ENCODE measurements at regions not wholly inside any gene's neighbourhood (a gene's known extent, or its start where the extent isn't known, plus 50 kb on each side); places are given as distances from the start of the nearest gene placed in this dataset.
A peak's percentile ranks its signal among the peaks of the same experiment; 100 is the strongest.
"Not testable (repeated sequence)": the region's sequence is repeated elsewhere in the genome, so short reads cannot be mapped to it uniquely, and the experiment has no call there.

DNA sequence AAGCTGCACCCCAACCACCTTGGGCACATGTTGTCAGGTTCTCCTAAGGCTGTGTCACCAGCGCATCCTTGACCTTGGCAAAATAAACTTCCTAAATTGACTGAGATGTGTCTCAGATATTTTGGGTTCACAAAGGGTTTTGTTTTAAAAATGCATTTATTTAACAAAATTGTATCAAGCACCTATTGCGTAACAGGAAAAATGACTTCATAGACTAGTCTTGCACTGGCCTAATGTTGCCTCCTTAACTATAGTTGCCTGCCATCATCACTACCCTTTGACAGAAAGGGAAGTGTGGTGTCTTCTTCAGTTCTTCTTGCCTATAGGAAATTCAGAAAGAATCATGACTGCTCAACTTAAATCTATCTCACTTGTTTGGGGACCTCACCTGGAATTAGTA lies 374.2 kb downstream of the SH2D1A start:
- DNase-seq: no peak

DNA sequence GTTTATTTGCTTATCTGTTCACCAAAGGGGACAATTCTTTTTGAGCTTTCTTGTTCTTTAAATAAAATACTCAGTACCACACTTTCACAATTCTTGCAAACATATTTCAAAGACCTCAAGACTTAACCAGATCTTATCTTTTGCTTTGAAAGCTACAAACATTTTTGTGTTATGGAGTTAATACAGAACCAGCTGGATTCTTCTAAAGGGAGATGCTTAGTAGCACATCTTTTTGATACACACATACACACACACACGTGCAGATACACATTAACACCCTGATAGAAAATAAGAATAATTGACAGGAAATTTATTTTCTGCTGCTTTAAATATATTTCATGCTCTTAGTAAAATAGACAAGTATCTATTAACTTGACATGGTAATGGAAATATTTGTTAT lies 379.1 kb downstream of the SH2D1A start:
- no peak for DNase-seq

DNA sequence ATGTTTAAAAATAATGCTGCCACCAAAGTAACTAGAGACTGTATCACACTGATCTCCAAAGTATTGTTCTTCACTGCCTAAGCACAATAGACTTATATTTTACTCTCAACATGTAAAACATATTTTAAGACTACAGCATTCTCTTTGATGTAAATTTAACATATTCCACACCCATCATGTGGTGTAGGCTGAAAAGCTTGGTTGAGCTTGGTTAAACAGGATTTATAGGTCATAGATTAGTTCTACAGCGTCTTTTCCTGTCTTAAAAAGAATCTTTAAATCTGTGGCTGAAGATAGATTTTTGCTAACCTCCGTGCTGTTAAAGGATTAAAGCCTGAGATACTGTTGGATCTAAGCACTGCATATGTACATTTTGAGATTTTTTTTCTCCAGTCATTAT lies 379.9 kb downstream of the SH2D1A start:
- DNase-seq: no peak

DNA sequence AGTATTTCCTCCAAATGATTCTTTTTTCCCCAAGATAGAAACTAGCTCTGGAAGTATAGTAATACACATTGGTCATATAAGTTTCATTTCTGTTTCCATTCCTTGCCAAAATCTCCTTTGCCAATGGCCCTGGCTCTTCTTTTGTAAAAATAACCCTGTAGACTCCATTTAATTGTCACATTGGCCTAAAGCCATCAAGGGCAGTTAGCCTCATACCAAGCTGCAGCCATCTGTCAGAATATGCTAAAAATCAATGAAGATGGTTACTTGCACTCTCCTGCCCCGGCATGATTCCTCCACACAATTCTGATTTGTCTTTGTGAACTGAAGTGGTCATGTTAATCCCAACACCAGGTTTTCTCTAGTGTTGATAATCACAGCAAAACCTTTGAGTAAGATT lies 380.5 kb downstream of the SH2D1A start:
- DNase-seq: no peak

DNA sequence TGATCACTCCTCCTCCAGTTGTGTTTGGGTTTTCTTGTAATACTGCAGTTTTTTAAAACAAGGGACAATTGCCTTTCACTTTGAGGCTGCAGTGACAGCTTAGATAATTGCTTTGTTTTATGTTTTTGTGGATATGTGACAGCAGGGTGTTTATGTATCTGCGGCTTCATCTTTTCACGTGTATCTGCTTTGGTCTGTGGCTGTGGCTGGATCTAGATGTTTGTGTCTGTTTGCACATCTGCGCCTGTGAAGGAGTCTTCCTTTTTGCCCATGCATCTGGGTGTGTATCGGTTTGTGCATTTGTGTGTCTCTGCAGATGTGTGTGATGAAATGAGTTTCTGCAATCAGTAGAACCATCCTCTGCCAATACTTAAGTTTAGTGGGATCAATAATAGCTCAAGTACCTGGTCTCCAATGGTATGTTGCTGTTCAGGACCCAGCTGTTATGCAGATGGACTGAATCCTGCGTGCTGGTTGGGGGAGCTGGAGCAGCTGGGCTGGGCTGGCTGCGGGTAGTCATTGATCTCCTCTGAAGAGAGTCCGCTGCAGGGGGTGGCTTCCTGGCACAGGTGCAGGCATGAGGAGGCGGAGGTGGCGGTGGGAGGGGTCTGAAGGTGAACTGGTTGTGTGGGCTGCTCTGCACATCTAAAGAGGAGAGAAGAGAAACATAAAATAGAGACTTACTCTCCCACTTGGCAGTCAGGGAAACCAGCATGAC lies 390.3 kb downstream of the SH2D1A start:
- DNase-seq: peak; percentile 3

DNA sequence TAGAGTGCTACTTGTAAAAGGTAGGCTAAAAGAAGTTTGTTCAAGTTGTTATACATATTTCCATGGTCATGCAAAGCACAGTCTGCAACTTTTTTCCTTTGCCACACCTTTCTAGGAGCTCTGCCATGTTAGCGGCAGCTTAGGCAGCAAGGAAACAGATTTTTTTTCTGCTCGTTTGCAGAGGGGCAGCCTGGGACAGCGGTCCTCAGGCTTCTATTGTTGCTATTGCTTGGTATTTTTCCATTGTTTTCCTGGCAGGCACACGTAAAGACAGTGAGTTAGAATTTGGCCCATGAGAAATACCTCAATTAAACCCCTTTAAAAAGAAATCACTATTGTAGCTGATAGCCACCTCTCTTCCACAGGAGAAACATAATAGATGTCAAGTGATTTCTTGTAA lies 391.4 kb downstream of the SH2D1A start:
- no peak for DNase-seq

DNA sequence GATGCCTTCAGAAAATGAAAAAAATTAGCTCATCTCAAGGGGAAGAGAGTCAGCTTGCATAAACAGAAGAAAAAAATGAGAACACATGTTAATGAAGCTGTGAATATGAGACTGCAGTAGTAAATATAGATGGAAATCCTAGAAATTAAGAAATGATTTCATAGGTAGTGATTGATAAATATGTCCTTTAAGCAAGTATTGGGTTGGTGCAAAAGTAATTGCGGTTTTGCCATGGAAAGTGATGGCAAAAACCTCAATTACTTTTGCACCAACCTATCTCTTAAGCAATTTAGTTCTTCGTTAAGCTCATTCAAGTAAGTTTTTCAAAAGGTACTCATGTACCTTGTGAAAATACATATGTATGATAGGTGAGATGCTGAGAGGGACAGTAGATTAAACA lies 400.9 kb downstream of the SH2D1A start:
- no peak for DNase-seq

DNA sequence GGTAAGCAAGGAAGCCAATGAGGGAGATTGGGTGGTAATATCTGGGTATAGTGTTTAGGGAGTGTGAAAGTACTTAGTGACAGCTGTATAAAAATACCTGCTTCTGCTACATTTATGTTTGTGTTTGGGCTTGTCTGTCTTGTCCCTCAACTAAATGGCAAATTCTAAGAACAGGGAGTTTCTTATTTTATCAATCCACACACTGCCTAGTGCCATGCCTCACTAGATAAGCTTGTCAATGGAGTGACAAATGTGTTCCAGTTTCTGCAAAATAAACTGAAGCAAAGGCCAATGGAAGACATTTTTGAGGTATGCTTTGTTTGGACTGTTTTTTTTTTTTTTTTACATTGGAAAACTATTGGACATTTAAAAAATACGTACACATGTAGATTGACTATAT lies 418.0 kb downstream of the SH2D1A start:
- no peak for DNase-seq

DNA sequence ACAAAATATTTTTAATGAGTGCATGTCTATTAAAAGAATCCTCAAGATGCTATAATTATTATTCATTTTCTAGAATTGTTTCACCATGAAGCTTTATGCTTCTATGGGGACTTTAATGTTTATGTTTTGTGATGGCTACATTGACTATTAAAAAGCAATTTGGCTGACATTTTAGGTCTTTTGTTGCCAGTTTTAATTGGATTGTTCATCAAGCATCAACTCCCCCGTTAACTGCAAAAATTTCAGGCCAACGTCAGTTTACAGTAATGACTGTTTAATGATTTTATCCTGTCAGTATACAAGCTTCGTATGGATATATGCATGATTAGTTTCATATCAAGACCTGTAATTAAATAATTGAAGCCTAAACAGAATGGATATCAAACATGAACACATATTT lies 422.8 kb downstream of the SH2D1A start:
- DNase-seq: no peak

DNA sequence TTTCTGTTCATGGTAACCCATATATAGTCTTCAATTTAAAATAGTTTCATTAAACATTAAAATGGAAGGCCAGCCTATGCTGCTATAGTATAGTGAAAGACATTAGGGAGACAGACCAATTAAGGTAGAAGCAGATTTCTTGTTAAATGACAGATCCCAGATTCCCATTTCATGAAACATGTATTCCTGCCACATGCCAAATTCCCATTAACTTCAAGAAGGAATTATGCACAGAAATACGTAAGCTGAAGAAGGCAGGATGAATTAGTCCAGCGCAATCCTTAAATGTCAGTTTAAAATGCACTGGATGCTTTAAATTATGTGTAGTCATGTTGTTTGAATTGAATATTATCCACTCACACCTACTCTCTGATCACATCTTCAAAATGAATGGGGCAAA lies 424.9 kb downstream of the SH2D1A start:
- no peak for DNase-seq

DNA sequence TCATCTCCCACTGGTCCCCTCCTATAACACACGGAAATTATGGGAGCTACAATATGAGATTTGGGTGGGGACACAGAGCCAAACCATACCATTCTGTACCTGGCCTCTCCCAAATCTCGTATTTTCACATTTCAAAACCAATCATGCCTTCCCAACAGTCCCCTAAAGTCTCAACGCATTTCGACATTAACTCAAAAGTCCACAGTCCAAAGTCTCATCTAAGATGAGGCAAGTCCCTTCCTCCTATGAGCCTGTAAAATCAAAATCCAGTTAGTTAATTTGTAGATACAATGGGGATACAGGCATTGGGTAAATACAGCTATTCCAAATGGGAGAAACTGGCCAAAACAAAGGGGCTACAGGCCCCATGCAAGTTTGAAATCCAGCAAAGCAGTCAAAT lies 441.9 kb downstream of the SH2D1A start:
- DNase-seq: not testable (repeated sequence)

DNA sequence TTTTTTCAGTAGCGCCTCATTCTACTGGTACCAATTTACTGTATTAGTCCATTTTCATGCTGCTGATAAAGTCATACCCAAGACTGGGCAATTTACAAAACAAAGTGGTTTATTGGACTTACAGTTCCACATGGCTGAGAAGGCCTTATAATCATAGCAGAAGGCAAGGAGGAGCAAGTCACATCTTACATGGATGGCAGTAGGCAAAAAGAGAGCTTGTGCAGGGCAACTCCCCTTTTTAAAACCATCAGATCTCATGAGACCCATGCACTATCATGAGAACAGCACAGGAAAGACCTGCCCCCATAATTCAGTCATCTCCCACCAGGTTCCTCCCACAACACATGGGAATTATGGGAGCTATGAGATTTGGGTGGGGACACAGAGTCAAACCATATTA lies 443.5 kb downstream of the SH2D1A start:
- DNase-seq: not testable (repeated sequence)

DNA sequence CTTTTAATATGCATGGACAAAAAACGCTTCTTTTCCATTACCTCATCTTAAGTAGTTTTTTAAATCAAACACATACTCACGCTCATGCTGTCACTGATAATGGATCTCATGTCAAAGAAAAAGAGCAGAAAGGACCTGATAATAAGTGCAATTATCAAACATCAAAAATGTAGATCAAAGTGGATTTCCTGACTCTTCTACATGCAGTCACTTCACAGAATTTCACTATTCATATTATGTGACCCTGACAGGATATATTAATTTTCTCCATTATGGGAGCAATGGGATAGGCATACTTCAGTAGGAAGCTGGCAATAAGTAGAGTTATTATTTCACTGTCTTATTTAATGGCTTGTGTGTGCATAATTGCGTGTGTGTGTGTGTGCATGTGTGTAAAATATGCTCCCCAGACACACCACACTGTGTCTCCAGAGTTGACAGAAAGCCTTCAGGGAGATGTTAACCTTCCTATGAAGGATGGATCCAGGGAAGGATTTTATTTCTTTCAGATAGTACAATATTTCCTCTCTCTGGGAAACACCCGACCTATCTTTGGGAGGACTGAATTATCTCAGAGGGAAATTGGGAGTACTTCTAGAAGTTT lies 445.2 kb downstream of the SH2D1A start:
- no peak for DNase-seq

DNA sequence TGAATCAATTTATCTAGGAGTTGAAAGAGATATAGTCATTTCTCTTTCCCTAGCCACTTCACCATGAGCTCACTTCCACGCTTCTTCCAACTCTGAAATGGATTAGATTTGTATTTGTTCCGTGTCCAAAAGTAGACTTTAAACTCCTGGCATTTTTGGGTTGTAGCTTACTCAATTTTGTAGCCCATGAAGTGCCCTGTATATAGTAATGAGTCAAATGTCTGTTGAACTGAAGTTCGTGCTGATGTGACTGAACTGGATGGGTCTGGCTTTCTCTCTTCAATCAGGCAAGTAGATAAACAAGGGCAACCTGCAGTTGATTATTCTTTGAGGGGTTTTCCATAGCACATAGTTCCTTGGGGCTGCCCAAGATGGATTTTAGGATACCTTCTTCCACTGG lies 450.6 kb downstream of the SH2D1A start:
- no peak for DNase-seq

DNA sequence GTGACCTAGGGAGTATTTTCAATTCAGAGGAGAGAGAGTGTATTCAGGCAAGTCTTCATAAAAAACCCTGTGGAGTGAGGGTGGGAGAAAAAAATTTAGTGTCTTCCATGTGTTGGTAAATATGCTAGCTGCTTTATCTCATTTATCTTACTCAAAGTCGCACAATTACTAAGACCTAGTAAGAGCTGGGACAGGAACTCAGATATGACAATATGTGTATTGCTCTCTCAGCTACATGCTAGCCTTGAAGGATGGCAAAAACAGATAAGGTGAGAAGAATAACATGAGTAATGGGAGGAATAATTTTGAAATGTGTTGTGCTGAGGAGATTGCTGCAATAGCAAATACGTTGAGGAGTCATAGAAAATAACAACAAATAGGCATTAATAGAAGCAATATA lies 458.6 kb downstream of the SH2D1A start:
- no peak for DNase-seq

DNA sequence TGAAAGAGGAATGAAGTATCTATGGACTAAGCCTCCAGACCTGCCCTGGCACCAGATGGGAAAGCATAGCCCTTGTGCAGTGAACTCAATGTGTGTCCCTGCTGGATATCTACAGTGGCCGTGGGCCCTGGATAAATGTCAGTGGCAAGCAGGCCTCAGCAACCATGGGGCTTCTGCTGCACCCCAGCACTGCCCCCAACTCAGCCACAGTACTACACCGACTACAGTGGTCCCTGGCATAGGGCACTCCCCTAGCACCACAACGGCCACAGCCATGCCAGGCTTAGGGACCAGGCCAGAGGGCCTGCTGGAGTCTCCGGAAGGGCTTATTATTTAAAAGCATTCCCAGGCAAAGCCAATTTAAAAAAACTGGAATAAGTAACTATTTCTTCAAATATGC lies 459.1 kb downstream of the SH2D1A start:
- DNase-seq: no peak

DNA sequence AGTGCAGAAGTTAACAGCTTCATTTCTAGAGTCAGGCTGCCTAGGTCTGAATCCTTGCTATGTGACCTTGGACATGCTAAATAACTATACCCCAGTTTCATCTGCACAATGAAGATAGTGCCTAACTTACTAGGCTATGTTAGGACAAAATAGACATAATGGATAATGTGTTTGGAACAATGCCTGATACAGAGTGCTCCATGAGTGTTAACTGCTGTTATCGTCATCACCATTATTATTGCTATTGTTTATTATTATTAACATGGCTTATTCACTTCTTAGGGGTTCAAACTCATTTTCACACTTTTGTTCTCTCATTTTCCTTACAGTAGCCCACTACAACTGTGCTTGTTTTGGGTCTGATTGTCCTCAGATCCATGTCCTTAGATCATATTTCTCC lies 467.7 kb downstream of the SH2D1A start:
- no peak for DNase-seq

DNA sequence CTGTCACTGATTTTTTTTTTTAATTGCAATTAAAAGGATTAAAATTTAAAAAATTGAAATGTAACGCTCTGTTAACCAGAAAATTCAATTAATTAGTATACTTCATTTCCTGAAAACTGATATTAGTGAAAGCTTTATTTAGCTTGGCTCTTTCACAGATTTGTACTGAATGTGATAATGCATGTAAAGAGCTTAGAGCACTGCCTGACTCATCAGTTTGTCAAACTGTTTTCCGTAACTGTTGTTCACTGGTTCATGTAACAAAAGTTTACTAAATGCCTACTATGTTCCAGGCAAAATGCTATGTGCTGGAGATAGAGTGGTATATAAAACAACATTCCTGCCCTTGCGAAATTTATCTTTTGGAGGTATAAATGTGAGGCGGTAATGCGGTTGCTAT lies 471.7 kb downstream of the SH2D1A start:
- DNase-seq: no peak

DNA sequence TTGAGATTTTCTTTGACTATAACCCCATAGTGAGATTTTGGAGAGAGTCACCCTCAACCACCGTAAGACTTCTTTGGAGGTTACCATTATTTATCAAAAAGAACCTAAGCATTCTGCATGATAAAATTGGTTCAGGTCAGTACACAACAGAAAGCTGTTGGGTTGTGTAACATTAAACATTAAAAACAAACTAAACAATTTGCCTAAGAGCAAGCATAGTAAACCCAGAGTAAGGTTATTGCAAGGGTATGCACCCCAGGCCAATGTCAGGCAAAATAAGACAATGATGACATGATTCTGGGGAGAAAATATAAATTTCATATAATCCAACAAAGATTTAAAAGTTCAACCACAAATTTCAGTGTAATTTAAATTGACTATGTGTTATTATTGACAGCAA lies 472.4 kb downstream of the SH2D1A start:
- DNase-seq: no peak

DNA sequence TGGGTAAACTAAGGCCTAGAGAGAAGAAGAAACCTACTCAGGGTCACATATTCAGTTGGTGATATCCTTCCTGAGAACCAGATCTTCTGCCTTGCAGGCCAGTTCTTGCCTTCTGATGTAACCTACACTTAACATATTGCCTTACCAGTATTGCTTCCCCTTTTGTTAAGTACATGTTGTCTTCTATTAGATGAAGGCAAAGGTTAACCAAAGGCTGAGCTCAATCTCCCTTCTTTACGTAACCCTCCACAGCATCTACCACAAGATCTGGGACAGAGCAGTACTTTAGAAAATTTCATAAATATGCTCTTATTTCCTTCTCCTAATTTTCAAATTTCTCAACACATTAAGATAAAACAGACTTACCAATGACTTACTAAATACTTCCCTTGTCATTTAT lies 474.4 kb downstream of the SH2D1A start:
- no peak for DNase-seq

DNA sequence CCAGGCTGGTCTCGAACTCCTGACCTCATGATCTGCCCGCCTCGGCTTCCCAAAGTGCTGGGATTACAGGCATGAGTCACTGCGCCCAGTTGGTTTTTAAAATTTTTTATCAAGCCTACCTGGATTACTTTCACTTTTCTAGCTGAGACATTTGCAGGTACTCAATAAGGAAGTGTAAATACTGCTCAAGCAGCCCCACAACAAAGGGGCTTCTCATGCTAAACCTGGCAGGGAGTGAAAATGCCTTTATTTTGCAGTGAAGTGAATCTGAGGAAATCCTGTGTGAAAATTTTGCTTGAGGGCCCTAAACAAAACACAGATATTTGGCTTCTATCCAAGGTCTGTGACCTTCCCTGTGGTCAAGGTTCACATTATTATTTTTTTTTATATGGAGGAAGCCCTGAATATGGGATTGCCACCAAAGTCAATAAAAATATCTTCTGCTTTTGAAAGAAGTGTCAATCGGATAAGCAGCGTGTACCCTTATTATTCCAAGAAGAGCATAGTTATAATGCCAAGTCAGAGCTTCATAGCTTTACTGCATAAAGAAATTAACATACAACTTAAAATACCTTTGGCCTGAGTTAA lies 481.0 kb downstream of the SH2D1A start:
- DNase-seq: no peak

DNA sequence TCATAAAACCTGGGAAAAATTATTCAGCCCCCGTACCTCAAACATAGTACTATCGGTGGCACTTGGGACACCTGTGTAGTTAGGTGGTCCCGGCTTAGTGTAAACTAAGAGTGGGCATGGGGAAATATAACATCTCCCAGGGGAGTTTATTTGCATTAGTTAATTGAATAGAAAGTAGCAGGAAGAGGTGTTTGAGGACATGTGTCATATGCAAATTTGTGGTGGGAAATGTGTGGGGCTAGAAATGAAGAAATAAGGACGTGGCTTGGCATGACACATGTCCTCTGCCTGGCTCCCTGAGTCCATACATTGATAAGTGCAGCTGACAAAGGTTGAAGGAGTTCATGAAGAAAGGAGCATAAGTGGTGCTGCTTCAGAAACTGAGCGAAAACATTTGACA lies 483.6 kb downstream of the SH2D1A start:
- no peak for DNase-seq

DNA sequence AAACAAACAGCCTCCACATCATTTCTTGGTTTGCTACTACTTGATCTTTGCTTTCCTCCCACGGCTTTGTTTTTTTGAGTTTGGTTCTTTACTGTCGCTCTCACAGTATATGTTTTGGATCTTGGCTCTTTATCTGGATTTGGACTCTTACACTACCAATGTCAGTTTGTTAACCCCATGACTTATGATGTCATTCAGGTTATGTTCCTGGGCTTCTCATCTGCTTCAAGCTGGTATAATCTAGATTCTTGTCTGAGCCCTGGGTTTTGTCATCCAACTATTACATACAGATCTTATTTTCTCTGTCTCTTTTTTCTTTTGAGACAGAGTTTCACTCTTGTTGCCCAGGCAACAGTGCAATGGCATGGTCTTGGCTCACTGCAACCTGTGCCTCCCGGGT lies 482.9 kb upstream of the TEX13C start:
- no peak for DNase-seq

DNA sequence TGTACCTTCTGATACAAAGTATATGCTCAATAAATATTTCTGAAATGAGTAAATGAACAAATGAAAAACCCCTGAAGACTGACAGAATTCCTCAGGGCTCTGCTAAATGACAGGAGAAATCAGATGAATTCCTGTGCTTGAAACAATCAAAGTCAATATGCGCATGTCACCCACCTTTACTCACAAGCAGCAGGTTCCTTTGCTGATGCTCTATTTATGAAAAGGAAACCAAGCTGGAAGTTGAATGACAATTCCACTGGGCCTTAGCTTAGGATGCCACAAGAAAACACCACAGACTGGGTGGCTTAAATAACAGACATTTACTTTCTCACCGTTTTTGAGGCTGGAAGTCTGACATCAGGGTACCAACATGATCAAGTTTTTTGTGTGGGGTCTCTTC lies 477.5 kb upstream of the TEX13C start:
- DNase-seq: no peak

DNA sequence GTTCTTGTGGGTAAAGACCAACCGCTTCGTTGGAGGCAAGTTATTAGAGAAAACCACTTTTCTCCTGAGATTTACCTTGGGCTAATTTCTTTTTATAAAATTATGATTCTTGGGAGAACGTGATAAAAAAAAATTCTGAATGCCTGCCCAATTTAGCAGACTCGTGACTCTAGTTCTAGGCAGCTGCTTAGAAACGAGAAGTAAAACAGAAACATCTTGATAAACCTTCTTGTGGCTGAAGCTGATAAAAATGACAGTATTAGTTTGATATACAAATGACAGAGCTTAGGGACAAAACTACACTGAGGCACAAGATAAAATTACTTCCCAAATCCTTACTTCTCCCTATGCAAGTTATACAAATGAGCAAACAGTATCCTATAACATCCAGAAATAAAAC lies 458.9 kb upstream of the TEX13C start:
- DNase-seq: no peak
